ENCODE measurements at regions not wholly inside any gene's neighbourhood (a gene's known extent, or its start where the extent isn't known, plus 50 kb on each side); places are given as distances from the start of the nearest gene placed in this dataset.

DNA sequence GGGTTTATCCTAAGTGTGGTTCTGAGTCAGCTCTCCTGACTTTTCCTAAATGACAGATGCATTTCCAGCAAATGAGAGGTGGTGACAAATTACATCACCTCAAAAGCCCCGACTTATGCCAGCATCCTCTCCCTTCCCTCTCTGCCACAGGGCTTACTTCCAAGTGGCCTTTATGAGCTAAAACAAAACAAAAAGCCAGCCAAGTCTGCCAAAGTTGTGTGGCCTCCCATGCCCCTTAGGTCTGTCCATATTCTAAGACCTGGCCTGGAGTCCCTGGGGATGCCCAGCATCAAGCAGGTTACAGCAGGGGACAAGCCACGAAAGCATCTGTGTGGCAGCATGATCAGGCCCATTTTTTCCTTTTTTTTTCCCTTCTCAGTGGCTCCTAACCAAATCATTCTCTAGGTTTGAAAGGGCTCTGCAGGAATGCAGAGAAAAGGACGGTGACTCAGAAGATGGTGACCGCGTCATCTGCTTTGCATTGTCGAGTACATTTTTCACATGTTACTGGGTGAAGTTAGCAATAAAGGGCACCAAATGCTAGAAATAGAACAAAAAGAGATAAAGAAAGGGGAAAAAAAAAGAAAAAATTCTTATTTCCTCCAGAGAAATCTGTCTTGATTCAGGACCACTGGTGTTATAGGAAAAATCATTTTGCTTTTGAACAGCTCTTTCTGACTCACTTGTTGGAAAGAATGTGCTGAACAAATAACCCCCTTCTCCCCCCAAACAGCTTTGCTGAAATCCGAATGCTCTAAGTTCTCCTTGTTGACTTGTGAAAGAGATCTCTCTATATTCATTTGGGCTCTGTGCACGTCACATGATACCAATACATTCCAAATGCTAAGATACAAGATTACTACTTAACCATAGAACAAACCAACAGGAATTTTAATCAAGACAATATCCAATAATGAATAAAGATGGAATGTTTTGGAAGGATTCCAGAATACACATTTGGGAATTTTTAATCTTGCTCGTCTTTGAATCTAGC, 178.7 kb downstream of the EN1 start:
- TF ChIP-seq, protein P1, sequence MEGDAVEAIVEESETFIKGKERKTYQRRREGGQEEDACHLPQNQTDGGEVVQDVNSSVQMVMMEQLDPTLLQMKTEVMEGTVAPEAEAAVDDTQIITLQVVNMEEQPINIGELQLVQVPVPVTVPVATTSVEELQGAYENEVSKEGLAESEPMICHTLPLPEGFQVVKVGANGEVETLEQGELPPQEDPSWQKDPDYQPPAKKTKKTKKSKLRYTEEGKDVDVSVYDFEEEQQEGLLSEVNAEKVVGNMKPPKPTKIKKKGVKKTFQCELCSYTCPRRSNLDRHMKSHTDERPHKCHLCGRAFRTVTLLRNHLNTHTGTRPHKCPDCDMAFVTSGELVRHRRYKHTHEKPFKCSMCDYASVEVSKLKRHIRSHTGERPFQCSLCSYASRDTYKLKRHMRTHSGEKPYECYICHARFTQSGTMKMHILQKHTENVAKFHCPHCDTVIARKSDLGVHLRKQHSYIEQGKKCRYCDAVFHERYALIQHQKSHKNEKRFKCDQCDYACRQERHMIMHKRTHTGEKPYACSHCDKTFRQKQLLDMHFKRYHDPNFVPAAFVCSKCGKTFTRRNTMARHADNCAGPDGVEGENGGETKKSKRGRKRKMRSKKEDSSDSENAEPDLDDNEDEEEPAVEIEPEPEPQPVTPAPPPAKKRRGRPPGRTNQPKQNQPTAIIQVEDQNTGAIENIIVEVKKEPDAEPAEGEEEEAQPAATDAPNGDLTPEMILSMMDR (IDR thresholded peaks at IDR 0.05; ENCODE audit: control insufficient read depth, insufficient read depth, low read depth, low read length, missing control alignments), result no peak
- no peak overlapping the region for H3K4me3 ChIP-seq (ENCODE audit: control insufficient read depth, low read depth, low read length)
- DNase-seq (ENCODE audit: low read depth), result peak; percentile 96

DNA sequence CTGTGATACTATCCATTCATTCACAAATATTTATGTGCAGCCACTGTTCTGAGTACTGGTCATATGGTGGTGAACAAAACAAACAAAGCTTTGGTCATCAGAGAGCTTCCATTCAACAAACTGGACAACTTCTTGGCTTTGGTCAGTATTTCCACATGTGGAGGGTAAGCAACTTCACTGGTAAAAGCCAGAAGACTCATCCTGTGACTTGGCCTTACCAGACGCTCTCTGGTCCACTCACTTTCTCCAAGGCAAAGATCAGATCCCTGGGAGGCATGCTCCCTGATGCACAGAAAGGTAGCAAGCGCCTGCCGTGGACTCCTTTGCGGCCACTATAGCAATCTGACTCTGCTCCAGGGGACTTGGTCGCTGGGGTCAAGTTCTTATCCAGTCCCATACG, 179.5 kb downstream of the EN1 start:
- H3K4me3 ChIP-seq (ENCODE audit: control insufficient read depth, low read depth, low read length), result no peak overlapping the region
- TF ChIP-seq, protein P1 (IDR thresholded peaks at IDR 0.05; ENCODE audit: control insufficient read depth, insufficient read depth, low read depth, low read length, missing control alignments), result no peak
- peak; percentile 60 for DNase-seq (ENCODE audit: low read depth)

DNA sequence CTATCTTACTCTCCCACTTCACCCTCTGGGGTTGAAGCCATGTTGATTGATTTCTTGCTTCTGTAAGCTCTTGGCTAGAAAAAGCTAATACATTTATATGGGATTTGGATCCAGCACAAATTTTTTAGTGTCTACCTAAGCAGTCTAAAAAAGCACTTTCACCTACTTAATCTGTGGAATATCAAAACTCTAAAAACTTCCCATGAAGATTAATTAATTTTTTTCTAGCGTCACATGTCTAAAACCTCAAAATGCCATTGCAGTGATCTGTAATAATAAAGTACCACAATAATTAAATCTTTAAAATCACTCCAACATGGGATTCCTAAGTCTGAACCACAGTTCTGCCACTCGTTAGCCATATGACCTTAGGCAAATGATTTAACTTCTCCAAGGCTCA, 180.1 kb downstream of the EN1 start:
- TF ChIP-seq, protein P1 (IDR thresholded peaks at IDR 0.05; ENCODE audit: control insufficient read depth, insufficient read depth, low read depth, low read length, missing control alignments), result no peak
- H3K4me3 ChIP-seq (ENCODE audit: control insufficient read depth, low read depth, low read length), result no peak overlapping the region
- peak; percentile 44 for DNase-seq (ENCODE audit: low read depth)

DNA sequence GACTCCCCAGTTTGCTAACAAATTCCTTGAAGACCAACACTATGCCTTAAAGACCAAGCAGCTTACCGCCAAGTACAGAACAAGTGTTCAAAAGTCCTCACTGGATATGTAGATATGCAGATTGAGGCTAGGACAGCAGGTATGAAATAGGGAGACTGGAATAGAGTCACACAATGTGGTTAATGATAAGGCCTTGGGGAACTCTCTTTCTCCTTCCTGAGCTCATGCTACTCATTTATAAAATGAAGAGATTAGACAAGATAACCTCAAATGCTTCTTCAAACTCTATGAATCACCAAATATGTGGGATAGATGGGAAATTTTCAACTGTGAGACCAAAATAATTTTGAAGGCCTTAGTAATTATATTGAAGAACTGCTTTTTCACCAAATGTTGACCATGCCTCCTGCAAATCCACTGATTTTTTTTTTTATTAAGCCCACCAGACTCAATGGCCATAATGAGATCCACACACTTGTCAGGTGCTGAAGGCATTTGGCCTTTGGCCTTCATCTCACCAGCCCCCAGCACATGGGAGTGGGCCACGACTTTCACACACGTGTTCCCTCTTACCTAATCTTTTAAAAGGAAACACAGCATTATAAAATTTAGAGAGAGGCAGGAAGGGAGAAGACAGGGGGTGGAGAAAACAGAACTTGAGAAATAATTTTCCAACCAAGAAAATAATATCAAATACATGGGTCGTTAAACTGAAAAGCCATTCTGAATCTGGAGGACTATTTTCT, 181.5 kb downstream of the EN1 start:
- TF ChIP-seq, protein P1 (IDR thresholded peaks at IDR 0.05; ENCODE audit: control insufficient read depth, insufficient read depth, low read depth, low read length, missing control alignments), result no peak
- no peak for DNase-seq (ENCODE audit: low read depth)
- no peak overlapping the region for H3K4me3 ChIP-seq (ENCODE audit: control insufficient read depth, low read depth, low read length)

DNA sequence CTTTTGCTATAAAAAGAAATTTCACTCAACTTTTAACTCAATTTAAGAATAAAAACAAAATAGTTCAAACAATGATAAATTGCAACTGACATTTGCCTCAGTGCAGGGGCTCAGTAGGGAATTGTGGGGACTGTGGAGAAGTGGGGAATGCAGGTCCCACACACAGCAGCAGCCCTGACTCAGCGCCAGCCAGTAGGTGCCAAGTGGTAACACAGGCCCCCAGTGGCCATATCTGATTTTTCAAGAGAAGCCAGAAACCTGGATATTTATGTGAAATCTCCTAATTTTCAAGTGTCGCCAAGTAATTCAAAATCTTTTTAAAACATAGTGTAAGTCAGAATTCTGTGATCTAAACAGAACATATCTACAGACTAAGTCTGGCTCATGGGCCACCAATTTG, 186.3 kb downstream of the EN1 start:
- TF ChIP-seq, protein P1 (IDR thresholded peaks at IDR 0.05; ENCODE audit: control insufficient read depth, insufficient read depth, low read depth, low read length, missing control alignments), result no peak
- no peak overlapping the region for H3K4me3 ChIP-seq (ENCODE audit: control insufficient read depth, low read depth, low read length)
- no peak for DNase-seq (ENCODE audit: low read depth)

DNA sequence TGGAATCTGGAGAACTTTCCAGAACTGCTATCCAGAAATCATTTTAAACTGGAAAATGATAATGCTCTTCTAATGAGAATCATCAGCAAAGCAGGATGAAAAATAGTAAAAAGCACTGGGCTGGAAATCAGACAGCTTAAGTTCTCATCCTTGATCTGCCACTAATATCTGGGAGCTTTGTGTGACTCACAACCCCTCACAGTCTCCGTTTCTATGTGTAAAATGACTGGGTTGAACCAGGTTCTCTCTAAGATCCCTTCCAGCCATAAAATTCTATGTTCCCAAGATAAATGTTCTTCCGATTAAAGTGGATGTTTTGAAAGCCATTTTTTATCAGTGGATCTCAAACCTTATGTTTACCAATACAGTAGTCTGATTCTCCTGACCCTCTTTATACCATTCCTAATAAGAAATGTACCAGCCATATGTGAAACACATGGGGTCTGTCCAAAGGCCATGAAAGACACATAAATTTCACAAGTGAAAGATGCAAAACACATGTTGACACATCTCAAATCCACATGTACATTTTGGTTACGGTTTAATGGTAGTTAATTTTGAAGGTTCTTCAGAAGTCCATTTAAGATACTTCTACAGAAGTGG, 188.8 kb downstream of the EN1 start:
- no peak for DNase-seq (ENCODE audit: low read depth)
- no peak overlapping the region for H3K4me3 ChIP-seq (ENCODE audit: control insufficient read depth, low read depth, low read length)
- TF ChIP-seq, protein P1 (IDR thresholded peaks at IDR 0.05; ENCODE audit: control insufficient read depth, insufficient read depth, low read depth, low read length, missing control alignments), result no peak

Data from AG09309 (cell line).